Cardiac fibroblast (primary cell): ENCODE measurements at regions not wholly inside any gene's neighbourhood (a gene's known extent, or its start where the extent isn't known, plus 50 kb on each side); places are given as distances from the start of the nearest gene placed in this dataset.

Experiments
- DNase-seq, 2 donors: peaks; one replicate each; pipeline versions ENCODE4 v3.0.0 to v3.0.0-alpha.2; 2010; ENCODE audit warnings: low read depth in 2 of 2
- H3K4me3 ChIP-seq, 2 donors: replicated peaks in 1 of 2; 1 replicate in 1 of 2; 2 replicates in 1 of 2; pipeline ENCODE4 v1.5.1; 2011; ENCODE audit warnings: low read depth in 2 of 2, low read length in 2 of 2, mild to moderate bottlenecking in 2 of 2, moderate library complexity in 1 of 2
- TF ChIP-seq, protein P1 (sequence below): IDR thresholded peaks from one replicate; pipeline ENCODE4 v1.5.1; 2011; ENCODE audit warnings: low read depth, mild to moderate bottlenecking, low read length, inconsistent platforms

DNA sequence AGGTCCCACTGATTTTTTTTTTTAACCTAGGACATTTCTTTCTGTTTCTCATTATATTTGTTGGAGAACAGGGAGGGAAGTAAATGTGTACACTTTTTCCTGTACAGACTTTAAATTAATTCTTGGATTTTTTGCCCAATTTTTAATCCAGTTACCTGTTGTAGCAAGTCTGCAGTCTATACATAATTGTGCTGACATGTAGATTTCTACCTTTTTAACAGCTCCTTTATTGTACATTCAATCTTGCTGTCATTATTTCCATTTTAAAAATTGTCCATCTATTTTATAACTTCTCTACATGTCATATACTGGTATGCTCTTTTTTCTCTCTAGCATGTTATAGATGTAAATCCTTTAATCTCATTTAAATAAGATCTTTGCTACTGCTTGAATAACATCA lies 1838.7 kb upstream of the CDH9 start:
- TF ChIP-seq, protein P1, sequence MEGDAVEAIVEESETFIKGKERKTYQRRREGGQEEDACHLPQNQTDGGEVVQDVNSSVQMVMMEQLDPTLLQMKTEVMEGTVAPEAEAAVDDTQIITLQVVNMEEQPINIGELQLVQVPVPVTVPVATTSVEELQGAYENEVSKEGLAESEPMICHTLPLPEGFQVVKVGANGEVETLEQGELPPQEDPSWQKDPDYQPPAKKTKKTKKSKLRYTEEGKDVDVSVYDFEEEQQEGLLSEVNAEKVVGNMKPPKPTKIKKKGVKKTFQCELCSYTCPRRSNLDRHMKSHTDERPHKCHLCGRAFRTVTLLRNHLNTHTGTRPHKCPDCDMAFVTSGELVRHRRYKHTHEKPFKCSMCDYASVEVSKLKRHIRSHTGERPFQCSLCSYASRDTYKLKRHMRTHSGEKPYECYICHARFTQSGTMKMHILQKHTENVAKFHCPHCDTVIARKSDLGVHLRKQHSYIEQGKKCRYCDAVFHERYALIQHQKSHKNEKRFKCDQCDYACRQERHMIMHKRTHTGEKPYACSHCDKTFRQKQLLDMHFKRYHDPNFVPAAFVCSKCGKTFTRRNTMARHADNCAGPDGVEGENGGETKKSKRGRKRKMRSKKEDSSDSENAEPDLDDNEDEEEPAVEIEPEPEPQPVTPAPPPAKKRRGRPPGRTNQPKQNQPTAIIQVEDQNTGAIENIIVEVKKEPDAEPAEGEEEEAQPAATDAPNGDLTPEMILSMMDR: no peak
- DNase-seq: no peak
- H3K4me3 ChIP-seq: no peak overlapping the region

DNA sequence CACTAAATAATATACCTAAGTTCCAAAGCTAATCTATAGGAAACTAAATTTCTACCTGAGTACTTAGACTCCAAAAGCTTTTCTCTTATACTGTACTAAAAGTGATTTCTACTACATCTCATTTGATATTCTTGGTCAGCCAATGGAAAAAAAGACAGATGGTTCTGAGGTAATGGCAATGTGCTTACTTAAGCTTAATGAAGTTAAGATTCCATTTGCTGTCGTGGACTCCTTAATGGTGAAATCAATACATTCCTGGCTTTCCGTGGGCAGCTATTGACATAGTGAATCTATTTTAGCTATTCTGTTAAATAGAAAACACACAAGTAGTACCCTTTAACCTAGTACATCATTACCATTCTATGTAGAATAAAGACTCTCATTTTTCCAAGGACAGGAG lies 1825.6 kb upstream of the CDH9 start:
- no peak overlapping the region for H3K4me3 ChIP-seq
- TF ChIP-seq, protein P1: no peak
- DNase-seq: no peak

DNA sequence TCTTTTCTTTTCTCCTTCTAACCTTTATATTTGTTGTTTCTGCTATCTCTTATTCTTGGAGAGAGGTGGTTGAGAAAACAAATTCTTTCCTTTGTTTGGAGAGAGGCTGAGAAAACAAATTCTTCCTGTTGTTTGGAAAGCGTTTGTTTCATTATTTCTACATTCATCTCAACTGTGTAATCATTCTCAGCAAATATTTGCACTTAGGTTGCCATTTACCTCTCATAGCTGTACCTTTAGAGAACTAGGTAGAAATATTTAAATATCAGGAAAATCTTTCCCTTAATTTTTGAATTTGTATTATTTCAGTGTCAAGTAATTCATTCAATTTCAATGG lies 1824.4 kb upstream of the CDH9 start:
- TF ChIP-seq, protein P1: no peak
- no peak overlapping the region for H3K4me3 ChIP-seq

DNA sequence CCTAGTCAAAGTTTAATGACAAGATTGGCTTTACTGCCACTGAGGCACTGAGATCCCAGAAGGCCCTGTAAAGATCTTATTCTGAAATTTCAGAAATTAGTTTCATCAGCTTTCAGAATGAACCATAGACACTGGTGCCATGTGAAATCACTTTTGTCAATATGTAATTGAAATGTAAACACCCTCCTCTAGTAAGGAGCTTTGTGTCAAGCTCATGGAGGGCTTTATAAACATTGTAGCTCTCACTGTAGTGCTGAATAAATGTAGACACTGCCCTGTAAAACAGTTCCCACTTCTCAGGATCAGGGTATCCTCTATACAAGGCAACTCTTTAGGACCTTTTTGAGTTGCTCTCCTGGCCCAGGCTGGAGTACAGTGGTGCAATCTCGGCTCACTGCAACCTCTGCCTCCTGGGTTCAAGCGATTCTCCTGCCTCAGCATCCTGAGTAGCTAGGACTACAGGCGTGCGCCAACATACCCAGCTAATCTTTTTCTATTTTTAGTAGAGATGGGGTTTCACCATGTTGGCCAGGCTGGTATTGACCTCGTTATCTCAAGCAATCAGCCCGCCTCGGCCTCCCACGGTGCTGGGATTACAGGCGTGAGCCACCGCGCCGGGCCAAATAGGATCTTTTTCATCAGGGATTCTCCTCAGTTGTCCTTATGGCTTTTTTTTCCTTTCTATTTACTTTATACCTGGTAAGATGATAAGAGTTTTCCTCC lies 1823.9 kb upstream of the CDH9 start:
- no peak overlapping the region for H3K4me3 ChIP-seq
- TF ChIP-seq, protein P1: no peak
- no peak for DNase-seq

More for the DNA sequence above, 1824.4 kb upstream of the CDH9 start:
- no peak for DNase-seq

DNA sequence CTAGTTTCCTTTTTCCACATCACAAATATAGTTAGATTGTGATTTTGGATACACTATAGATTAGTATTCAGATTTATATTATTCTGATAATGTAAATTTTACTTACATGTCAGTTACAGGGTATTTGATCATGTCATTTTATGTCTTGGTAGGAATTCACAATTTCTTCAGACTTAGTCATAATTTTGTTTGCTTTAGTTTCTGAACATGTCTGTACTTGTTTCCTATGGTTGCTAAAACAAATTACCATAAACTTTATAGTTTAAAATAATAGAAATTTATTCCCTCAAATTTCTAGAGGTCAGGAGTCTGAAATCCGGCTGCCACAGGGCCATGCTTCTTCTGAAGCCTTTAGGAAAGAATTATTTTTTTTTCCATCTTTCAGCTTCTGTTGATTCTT lies 1817.2 kb upstream of the CDH9 start:
- H3K4me3 ChIP-seq: no peak overlapping the region
- no peak for DNase-seq
- TF ChIP-seq, protein P1: no peak

DNA sequence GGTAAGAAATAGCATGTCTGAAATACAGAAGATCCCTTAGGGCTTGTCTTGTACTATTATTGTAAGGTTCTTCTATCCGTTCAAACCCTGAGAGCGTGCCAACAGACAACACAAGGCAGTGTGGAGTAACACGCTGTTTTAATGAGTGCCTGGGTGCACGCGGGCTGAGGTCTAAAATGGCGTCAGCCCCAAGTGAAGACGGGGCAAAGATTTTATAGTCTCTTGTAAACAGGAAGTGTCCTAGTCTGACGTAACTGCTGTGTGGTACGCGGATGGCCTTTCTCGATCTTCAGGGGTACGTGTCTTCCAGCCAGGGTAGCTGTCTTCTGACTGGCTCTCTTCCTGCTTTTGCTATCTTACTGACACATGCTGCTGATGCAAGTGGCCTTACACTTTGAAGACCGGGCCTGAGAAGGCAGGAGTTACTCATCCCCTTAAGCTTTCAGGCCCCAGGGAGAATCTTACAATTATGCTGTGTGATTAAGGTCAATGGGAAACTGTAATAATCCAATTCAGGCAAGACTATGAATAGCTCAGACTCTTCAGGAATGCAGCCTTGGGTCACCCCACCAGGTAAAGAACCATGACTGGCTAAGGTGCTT lies 1812.0 kb upstream of the CDH9 start:
- H3K4me3 ChIP-seq: no peak overlapping the region
- peak in 1 of 2 donors; percentile 5 for DNase-seq
- TF ChIP-seq, protein P1: no peak
